ENCODE measurements at regions not wholly inside any gene's neighbourhood (a gene's known extent, or its start where the extent isn't known, plus 50 kb on each side); places are given as distances from the start of the nearest gene placed in this dataset.

DNA sequence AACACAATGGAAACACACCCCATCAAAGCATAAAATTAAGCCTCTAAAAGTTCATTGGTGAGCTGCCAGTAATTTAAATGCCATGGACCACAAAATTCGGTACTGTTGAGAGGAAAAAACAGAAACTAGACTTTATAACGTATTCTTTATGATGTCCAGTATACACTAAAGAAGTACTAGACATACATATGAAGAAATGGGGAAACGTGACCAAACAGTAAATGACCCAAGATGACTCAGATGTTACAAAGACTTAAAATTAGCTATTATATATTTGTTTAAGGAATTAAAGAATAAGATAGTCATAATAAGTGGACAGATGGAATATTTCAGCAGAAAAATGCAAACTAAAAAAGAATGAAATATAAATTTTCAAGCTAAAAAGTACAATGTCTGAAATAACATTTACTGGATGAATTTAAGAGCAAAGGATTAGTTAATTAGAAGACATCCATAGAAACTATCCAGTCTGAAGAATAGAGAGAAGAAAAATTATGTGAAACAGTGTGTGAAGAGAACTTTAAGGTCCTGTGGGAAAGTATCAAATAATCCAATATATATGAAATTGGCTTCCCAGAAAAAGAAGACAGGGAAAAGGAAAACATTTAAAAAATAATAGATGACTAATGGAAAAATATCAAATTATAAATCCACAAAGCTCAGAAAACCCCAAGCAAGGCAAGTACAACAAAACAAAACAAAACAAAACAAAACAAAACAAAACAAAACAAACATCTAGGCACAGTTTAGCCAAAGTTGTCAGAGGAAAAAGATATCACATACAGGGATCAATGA, 69.4 kb downstream of the SAMD9 start:
- no peak for TF ChIP-seq EZH2 (IDR thresholded peaks at IDR 0.05; ENCODE audit: borderline replicate concordance, low read depth, low read length, severe bottlenecking)
- TF ChIP-seq, protein P1, sequence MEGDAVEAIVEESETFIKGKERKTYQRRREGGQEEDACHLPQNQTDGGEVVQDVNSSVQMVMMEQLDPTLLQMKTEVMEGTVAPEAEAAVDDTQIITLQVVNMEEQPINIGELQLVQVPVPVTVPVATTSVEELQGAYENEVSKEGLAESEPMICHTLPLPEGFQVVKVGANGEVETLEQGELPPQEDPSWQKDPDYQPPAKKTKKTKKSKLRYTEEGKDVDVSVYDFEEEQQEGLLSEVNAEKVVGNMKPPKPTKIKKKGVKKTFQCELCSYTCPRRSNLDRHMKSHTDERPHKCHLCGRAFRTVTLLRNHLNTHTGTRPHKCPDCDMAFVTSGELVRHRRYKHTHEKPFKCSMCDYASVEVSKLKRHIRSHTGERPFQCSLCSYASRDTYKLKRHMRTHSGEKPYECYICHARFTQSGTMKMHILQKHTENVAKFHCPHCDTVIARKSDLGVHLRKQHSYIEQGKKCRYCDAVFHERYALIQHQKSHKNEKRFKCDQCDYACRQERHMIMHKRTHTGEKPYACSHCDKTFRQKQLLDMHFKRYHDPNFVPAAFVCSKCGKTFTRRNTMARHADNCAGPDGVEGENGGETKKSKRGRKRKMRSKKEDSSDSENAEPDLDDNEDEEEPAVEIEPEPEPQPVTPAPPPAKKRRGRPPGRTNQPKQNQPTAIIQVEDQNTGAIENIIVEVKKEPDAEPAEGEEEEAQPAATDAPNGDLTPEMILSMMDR (IDR thresholded peaks at IDR 0.05; ENCODE audit: borderline replicate concordance, extremely low read depth, low read length, poor library complexity, severe bottlenecking): no peak
